HepG2 (cell line): ENCODE measurements at regions not wholly inside any gene's neighbourhood (a gene's known extent, or its start where the extent isn't known, plus 50 kb on each side); places are given as distances from the start of the nearest gene placed in this dataset.
"Not testable (repeated sequence)": the region's sequence is repeated elsewhere in the genome, so short reads cannot be mapped to it uniquely, and the experiment has no call there.

ENCODE experiments used
- ATAC-seq: fragments of 200-7000 bp; cut with Tn5 transposase; 3 replicates; pipeline ENCODE4 v1.9.1; 2020; ENCODE audit warnings: mild to moderate bottlenecking, moderate library complexity
- BruUV-seq: library from RNA; stranded (reverse); fragments of 400-500 nt; replicated peaks from 2 replicates; lab custom pipeline; 2021; lab: Mats Ljungman, UMichigan
- CTCF ChIA-PET: fragments of 300-600 bp; formaldehyde crosslinking; extraction: SDS; loops from one replicate; lab custom pipeline; 2021; ENCODE audit warnings: low total read pairs, inconsistent platforms, low intra/inter-chr PET ratio; lab: Yijun Ruan, JAX
- POLR2A ChIA-PET: fragments of 350-600 bp; sonication (Branson Sonifier 250); formaldehyde crosslinking; loops from one replicate; lab custom pipeline; 2020; ENCODE audit warnings: antibody characterized with exemption, inconsistent platforms; lab: Yijun Ruan, JAX
- DNase-seq: peaks from one replicate; pipeline ENCODE4 v3.0.0-alpha.2; 2015; ENCODE audit warnings: low spot score
- FAIRE-seq: peaks from 3 replicates; lab custom pipeline; 2011; peaks lifted over from hg19 to GRCh38; lab: Jason Lieb, UNC
- H2AFZ ChIP-seq: one replicate; pipeline ENCODE4 v1.6.1; 2011; ENCODE audit warnings: low read length, inconsistent platforms
- H3K27ac ChIP-seq: fragments of 300-600 bp; 3 replicates; pipeline ENCODE4 v1.8.0; 2011; ENCODE audit warnings: mixed run types, mild to moderate bottlenecking, mixed read lengths, low read length, inconsistent platforms; ENCODE audit not compliant: insufficient read depth; ENCODE audit errors: extremely low read length
- H3K27me3 ChIP-seq, 2 experiments: fragments of 200-600 bp in 1 of 2; 2 replicates in 1 of 2; 3 replicates in 1 of 2; pipeline versions ENCODE4 v1.6.0 to v1.8.0; 2011; ENCODE audit warnings: low read length in 2 of 2, mild to moderate bottlenecking in 2 of 2, moderate library complexity in 2 of 2, inconsistent platforms in 1 of 2; ENCODE audit not compliant: insufficient read depth in 2 of 2, control insufficient read depth in 1 of 2
- H3K36me3 ChIP-seq, 2 experiments: fragments of 200-600 bp in 1 of 2; replicated peaks in 1 of 2; 2 replicates in 1 of 2; 3 replicates in 1 of 2; pipeline versions ENCODE4 v1.5.1 to v1.8.0; 2011; ENCODE audit warnings: low read length in 2 of 2, inconsistent platforms in 1 of 2; ENCODE audit not compliant: insufficient read depth in 2 of 2, control insufficient read depth in 1 of 2
- H3K4me1 ChIP-seq: 2 replicates; pipeline ENCODE4 v1.5.1; 2012; ENCODE audit warnings: low read length, inconsistent platforms; ENCODE audit not compliant: insufficient read depth
- H3K4me2 ChIP-seq: 2 replicates; pipeline ENCODE4 v1.6.0; 2011; ENCODE audit warnings: low read depth, low read length, inconsistent platforms
- H3K4me3 ChIP-seq, 3 experiments: fragments of 200-600 bp in 1 of 3; sonication (generic), shearing (Covaris generic) in 1 of 3; replicated peaks in 1 of 3; 2 replicates each; pipeline ENCODE4 v1.5.1; 2011 to 2016; ENCODE audit warnings: low read length in 3 of 3, inconsistent platforms in 2 of 3, low read depth in 2 of 3, mild to moderate bottlenecking in 2 of 3, control low read depth in 1 of 3, mixed read lengths in 1 of 3; ENCODE audit not compliant: insufficient read depth in 1 of 3
- H3K79me2 ChIP-seq: one replicate; pipeline ENCODE4 v1.6.1; 2011; ENCODE audit warnings: low read length, inconsistent platforms; ENCODE audit not compliant: insufficient read depth
- H3K9ac ChIP-seq: 2 replicates; pipeline ENCODE4 v1.6.0; 2011; ENCODE audit warnings: mild to moderate bottlenecking, low read depth, low read length, inconsistent platforms; ENCODE audit not compliant: insufficient read depth
- H3K9me3 ChIP-seq: 2 replicates; pipeline ENCODE4 v1.5.1; 2012; ENCODE audit warnings: mild to moderate bottlenecking, low read length
- H4K20me1 ChIP-seq: 2 replicates; pipeline ENCODE4 v1.6.0; 2011; ENCODE audit warnings: inconsistent platforms, mild to moderate bottlenecking, low read length, moderate library complexity; ENCODE audit not compliant: insufficient read depth
- MAFF ChIP-seq: IDR thresholded peaks from 2 replicates; pipeline ENCODE4 v1.6.1; 2011; ENCODE audit warnings: low read depth, low read length, improper control_type of control experiment
- MAFK ChIP-seq, 2 experiments: IDR thresholded peaks in 1 of 2; conservative IDR thresholded peaks in 1 of 2; 2 replicates each; pipeline ENCODE4 v1.6.1; 2011; ENCODE audit warnings: improper control_type of control experiment in 2 of 2, low read length in 2 of 2
- WGBS: methylation state at CpG from one replicate; pipeline ENCODE4 v1.1.6; 2017; ENCODE audit warnings: low lambda C conversion rate; 5-methylcytosine and 5-hydroxymethylcytosine counted together
- in situ Hi-C: cut with HindIII; loops from 2 replicates; pipeline ENCODE4 v1.10.0; 2017; ENCODE audit warnings: low pct_unique_long_range_greater_than_20kb; ENCODE audit not compliant: extremely low pct_ligation_motif_present
- intact Hi-C: fragments of 100-400 bp; cut with micrococcal nuclease; formaldehyde crosslinking; loops from one replicate; pipeline ENCODE4 v1.10.0; 2022; ENCODE audit not compliant: unreplicated experiment
- TF ChIP-seq, protein P1 (sequence below): sonication (generic); formaldehyde crosslinking; IDR thresholded peaks from 2 replicates; pipeline ENCODE4 v1.8.0; 2022; ENCODE audit warnings: missing genetic modification reagents, mild to moderate bottlenecking, moderate library complexity, borderline replicate concordance

DNA sequence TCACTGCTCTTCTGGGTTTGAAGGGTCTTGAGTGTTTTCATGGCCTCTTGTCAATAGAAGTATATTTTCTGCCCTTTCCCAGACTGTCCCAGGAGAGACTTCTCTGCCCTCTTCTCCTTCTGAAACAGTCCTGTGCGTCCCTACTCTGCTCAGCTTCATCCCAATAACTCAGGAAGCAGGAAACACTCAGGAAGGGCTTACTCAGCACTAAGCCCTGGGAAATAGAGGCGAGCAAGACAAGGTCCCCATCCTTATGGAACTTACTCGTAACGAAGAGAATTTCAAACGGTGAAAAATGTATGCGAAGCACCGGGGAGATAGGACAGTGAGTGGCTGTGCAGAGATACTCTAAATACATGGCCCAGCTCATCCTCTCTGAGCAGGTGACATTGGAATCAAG is 52.8 kb upstream of the TFRC start:
- no peak overlapping the region for H2AFZ ChIP-seq
- ChIA-PET POLR2A (no interaction called here), CTCF (no interaction called here)
- H3K27ac ChIP-seq = no peak overlapping the region
- H3K36me3 ChIP-seq = no peaks in the 10 kb centered on the region
- no peak overlapping the region for H3K4me2 ChIP-seq
- TF ChIP-seq MAFF (peak; percentile 30; the same call in 1 of the 2 replicates), MAFK (conservative IDR thresholded peaks at IDR 0.05 in 1 of 2, IDR thresholded peaks at IDR 0.05 in 1 of 2; ENCODE audit: low read length in 2 of 2) (peak in 1 of 2 experiments; percentile 4; a peak in 1 of 4 replicates)
- TF ChIP-seq, protein P1, sequence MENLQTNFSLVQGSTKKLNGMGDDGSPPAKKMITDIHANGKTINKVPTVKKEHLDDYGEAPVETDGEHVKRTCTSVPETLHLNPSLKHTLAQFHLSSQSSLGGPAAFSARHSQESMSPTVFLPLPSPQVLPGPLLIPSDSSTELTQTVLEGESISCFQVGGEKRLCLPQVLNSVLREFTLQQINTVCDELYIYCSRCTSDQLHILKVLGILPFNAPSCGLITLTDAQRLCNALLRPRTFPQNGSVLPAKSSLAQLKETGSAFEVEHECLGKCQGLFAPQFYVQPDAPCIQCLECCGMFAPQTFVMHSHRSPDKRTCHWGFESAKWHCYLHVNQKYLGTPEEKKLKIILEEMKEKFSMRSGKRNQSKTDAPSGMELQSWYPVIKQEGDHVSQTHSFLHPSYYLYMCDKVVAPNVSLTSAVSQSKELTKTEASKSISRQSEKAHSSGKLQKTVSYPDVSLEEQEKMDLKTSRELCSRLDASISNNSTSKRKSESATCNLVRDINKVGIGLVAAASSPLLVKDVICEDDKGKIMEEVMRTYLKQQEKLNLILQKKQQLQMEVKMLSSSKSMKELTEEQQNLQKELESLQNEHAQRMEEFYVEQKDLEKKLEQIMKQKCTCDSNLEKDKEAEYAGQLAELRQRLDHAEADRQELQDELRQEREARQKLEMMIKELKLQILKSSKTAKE = no peak
- H3K4me3 ChIP-seq = no peak overlapping the region
- DNase-seq (no peak), FAIRE-seq (no peak), ATAC-seq (no peak)
- 61% methylated on average over 7 of the region's 7 CpGs for WGBS
- H4K20me1 ChIP-seq = no peaks in the 10 kb centered on the region
- intact Hi-C loops (no loop called here), in situ Hi-C loops (no loop called here)
- no TSS peak for BruUV-seq
- H3K4me1 ChIP-seq = peaks cover 7% of the 10 kb centered on the region; the same call in 1 of the 2 replicates
- peaks cover 5 to 20% of the 10 kb centered on the region in 2 experiments; a peak in 4 of 5 replicates for H3K27me3 ChIP-seq
- no peaks in the 10 kb centered on the region for H3K9me3 ChIP-seq
- H3K9ac ChIP-seq = no peak overlapping the region
- H3K79me2 ChIP-seq = no peaks in the 10 kb centered on the region

DNA sequence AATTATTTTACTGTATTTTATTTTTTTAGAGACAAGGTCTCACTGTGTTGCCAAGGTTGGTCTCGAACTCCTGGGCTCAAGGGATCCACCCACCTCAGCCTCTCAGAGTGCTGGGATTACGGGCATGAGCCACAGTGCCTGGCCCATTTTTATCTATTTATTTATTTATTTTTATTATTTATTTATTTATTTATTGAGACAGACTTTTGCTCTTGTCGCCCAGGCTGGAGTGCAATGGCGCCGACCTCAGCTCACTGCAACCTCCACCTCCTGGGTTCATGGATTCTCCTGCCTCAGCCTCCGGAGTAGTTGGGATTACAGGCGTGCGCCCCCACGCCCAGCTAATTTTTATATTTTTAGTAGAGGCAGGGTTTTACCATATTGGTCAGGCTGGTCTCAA is 52.0 kb upstream of the TFRC start:
- H3K4me1 ChIP-seq, intact Hi-C loops, POLR2A ChIA-PET, CTCF ChIA-PET, H3K9ac ChIP-seq, H3K36me3 ChIP-seq, in situ Hi-C loops, BruUV-seq, ATAC-seq, H3K4me3 ChIP-seq, H3K79me2 ChIP-seq, FAIRE-seq, H2AFZ ChIP-seq, DNase-seq, H4K20me1 ChIP-seq, H3K9me3 ChIP-seq, H3K4me2 ChIP-seq, H3K27ac ChIP-seq: not testable (repeated sequence)
- WGBS = 74% methylated on average over 9 of the region's 9 CpGs
- peaks cover 4 to 18% of the 10 kb centered on the region in 2 experiments; a peak in 4 of 5 replicates for H3K27me3 ChIP-seq
